GM20431 (cell line): ENCODE measurements at regions not wholly inside any gene's neighbourhood (a gene's known extent, or its start where the extent isn't known, plus 50 kb on each side); places are given as distances from the start of the nearest gene placed in this dataset.

ENCODE experiments used
- in situ Hi-C: fragments of 300-500 bp; cut with MseI, MboI; formaldehyde crosslinking; loops from one replicate; pipeline ENCODE4 v1.15.0; 2020; ENCODE audit warnings: low sequenced_read_pairs; ENCODE audit not compliant: unreplicated experiment

DNA sequence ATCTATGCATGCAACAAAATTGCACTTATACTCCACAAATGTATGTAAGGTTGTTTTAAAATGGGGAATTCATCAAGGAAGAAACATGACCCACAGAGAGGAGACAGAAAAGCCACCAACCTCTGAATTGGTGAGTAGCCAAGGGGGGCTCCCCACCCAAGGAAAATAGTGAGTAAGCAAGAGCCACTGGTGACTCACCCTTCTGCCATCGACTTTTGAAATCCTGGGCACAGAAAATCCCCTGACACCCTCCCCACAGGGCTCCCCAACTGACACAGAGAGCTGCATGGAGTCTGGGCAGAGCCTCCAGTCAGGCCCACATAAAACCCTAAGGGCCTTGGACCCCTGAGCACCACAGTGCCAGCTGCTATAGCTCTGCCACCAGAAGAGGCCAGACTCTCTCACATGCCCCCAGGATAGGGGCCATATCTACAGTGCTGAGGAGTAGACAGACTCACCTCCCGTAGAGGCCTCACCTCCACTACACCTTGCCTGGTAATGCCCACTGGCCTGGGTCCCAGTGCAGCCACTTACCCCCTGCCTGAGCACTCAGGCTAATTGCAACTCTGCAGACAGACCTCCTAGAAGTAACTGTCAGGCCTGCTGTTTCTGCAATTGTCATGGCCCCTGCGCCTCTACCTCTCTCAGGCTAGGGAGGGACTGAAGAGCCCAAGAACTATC, 244.7 kb upstream of the WSB1 start:
- in situ Hi-C loops = no loop called here

DNA sequence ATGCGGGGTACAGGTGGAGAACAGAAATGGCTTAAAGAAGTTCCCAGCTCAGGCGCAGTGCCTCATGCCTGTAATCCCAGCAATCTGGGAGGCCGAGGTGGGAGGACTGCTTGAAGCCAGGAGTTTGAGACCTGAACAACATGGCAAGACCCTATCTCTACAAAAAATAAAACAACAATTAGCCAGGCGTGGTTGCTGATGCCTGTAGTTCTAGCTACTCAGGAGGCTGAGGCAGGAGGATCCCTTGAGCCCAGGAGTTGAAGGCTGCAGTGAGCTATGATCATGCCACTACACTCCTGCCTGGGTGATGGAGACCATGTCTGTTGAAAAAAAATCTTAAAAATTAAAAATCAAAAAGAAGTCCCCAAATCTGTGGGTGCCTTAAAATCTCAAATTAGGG, 228.3 kb upstream of the WSB1 start:
- in situ Hi-C loops = no loop called here

DNA sequence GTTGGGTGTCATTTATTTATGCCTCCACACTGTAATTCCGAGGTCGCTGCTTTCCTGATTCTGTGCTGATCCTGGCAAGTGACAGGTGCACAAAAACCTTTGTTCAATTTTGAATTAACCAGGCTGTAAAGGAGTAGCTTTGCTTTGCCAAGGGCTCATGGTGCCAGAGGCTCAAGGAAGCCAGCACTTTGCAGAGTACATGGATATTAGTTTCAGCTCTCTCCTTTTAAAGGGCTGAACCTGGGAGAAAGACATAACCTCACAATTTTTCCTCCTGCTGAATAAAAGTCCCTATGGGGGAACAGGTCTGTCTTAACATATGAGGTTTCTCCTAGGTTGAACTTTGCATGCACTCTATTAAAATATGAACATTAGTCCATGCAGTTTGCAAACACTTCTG, 227.6 kb upstream of the WSB1 start:
- in situ Hi-C loops = no loop called here

DNA sequence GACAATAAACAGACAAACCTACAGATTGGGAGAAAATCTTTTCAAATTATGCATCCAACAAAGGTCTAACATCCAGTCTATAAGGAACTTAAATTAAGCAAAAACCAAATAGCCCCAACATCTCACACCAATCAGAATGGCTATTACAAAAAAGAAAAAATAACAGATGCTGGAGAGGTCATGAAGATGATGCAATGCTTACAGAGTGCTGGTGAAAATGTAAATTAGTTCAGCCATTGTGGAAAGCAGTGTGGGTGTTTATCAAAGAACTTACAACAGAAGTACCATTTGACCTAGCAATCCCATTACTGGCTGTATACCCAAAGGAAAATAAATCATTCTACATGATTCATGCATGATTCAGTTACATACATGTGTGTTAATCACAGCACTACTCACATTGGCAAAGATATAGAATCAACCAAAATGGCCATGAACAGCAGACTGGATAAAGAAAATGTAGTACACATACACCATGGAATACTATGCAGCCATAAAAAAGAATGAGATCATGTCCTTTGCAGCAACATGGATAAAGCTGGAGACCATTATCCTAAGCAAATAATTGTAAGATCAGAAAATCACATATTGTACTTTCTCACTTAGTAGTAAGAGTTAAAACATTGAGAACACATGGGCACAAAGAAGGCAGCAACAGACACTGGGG, 223.9 kb upstream of the WSB1 start:
- in situ Hi-C loops = no loop called here

DNA sequence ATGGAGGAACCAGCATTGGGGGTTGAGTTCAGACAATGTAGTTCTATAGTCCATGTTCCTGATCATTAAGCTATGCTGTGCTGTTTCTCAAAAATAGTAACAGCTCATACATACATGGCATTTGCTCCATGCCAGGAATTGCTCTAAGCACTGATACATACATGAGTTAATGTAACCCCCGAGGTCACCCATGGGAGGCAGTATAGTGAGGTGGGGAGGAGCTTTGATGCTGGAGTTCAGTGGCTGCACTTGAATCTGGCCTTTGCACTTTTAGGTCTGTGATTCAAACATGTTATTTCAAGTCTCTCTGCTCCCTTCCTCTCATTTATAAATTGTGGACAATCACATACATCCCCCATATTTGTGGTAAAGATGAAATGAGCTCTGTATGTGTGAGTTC, 223.1 kb upstream of the WSB1 start:
- in situ Hi-C loops = no loop called here

DNA sequence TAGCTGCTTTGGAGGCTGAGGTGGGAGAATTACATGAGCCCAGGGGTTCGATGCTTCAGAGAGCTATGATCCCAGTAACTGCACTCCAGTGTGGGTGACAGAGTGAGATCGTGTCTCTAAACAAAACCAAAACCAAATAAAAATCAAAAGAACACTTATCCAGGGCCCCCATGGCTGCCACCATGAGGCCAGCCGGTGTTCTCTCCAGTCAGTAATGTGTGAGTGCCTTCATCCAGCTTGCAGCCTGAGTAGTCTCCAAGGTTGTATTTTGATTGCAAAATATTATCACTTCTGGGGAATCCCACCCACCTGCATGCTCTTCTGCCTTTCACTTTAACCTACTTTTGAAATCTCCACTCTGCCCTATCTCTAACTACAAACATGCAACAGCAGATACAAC, 221.0 kb upstream of the WSB1 start:
- in situ Hi-C loops = no loop called here

DNA sequence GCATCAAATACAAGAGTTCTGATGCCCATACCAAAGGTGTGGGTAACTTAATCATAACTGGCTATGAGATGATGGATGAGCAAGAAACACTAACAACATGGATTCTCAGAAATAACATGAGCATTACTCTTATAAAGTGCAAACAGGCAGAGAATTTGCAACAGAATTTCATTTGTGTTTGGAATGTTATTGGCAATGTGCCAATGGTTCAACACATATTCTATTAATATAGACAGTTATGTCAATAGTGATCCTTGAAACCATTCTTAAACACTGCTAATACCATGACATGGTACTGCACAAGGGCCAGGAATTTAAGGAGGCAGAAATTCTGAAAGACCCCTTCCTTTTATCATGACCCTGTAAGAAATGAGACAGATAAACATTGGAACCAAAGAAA, 217.1 kb upstream of the WSB1 start:
- in situ Hi-C loops = loop anchor here (25.0 kb wide), 1 partner anchor 260 kb away; no protein-coding TSS in a partner anchor

DNA sequence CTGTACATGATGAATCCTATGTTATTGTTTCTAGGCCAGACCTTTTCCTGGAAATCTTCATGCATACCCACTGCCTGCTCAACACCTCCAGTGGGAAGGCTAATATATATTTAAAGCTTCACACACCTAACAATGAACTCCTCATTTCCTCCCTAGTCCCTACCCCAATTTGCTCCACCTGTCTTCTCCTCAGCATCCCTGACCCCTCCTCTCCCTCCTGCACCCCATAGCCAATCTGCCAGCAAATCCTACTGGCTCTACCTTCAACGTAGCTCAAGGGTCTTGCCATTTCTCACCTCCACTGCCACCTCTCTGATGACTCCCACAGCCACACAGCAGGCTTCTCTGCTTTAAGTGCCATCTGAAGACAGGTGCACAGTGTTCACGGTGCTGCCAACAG, 215.6 kb upstream of the WSB1 start:
- in situ Hi-C loops = loop anchor here (25.0 kb wide), 1 partner anchor 259 kb away; no protein-coding TSS in a partner anchor

DNA sequence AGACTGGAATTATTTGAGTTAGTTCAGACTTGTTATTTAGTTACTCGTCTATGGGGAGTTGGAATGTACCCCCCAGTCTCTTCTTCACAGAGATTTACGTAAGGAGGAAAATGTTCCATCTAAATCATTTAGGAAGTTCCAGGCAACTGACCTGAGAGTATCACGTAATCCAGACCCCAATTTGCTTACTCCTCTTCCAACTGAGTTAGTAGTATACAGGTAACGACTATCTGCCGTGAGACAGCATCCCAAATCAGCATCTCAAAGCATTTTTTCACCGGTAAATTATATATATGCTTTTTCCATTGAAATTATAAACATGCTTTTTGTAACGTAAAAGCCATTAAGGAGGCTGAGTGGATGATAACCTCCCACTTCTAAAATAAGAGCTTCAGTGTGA, 214.3 kb upstream of the WSB1 start:
- in situ Hi-C loops = loop anchor here (25.0 kb wide), 1 partner anchor 258 kb away; no protein-coding TSS in a partner anchor

DNA sequence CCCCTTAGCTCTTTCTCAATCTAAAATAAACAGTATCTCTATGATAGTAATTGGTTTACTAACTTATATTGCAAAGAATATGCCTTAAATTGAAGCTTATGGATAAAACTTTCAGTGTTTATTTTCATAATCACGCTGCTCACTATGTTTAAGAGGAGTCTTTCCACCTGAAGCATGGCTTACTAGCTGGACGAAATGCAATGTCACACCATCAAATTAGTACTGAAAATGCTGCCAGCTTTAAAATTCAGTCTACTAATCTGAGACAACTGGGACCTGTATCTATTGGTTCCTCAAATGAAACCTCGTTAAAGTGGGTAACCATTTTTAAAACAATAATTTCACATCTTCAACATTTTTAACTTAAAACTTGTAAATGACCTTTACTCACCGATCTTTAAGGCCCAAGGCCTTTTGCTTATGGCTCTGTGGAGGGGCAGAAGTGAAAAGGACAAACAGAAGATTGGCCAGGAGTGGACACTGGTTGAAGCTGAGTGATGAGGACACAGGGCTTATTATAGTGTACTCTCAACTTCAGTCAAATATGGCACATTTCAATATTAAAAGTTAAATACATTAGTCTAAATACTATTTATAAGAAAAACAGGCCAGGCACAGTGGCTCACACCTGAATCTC, 212.8 kb upstream of the WSB1 start:
- in situ Hi-C loops = loop anchor here (25.0 kb wide), 1 partner anchor 256 kb away; no protein-coding TSS in a partner anchor

DNA sequence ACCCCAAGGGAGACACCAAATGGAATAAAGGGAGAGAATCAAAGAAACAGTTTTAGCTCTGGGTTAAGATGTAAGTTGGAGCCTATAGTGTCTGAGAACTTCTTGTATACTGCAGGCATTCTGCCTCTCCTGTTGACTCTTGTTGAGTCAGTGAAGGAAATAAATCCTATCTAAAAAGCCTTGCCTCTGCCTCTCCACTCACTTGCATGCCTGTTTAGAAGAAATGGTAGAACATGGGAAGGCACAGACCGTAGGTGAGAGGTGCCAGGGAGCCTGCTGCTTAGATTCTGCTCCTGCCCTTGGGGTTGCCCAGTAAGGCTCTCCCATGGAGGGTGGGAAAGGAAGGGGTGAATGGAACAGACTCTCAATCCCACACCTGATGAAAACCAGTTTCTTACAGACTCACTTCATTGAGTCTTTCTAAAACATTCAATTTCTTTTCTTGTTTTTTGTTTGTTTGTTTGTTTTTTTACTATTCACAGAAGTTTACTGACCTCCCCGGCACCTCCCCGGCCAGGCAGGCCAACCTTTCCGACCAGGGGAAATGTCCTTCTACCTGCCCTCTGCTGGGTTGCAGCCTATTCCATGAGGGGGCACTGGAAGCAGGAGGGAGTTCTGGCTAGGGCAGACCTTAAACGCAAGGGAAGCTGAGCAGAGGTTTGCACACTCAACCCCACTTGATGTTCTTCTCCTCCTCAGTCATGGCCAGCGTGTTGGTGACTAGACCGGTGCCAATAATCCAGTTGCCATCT, 211.7 kb upstream of the WSB1 start:
- in situ Hi-C loops = loop anchor here (25.0 kb wide), 1 partner anchor 255 kb away; no protein-coding TSS in a partner anchor

DNA sequence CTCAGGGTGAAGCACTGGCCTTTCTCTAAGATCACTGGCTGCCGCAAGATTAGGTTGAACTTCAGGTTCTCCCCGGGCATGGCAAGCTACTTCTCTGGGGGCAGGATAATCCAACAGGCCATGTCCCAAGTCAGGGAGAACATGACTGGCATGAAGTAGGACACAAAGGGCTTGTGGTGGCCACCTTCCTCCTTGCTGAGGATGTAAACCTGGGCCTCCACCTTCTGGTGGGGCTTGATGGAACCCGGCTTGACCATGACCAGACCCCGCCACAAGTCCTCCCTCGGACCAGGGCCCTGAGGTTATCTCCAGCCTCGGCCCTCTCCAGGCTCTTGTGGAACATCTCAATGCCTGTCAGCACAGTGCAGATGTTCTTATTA, 211.1 kb upstream of the WSB1 start:
- in situ Hi-C loops = loop anchor here (25.0 kb wide), 1 partner anchor 255 kb away; no protein-coding TSS in a partner anchor

DNA sequence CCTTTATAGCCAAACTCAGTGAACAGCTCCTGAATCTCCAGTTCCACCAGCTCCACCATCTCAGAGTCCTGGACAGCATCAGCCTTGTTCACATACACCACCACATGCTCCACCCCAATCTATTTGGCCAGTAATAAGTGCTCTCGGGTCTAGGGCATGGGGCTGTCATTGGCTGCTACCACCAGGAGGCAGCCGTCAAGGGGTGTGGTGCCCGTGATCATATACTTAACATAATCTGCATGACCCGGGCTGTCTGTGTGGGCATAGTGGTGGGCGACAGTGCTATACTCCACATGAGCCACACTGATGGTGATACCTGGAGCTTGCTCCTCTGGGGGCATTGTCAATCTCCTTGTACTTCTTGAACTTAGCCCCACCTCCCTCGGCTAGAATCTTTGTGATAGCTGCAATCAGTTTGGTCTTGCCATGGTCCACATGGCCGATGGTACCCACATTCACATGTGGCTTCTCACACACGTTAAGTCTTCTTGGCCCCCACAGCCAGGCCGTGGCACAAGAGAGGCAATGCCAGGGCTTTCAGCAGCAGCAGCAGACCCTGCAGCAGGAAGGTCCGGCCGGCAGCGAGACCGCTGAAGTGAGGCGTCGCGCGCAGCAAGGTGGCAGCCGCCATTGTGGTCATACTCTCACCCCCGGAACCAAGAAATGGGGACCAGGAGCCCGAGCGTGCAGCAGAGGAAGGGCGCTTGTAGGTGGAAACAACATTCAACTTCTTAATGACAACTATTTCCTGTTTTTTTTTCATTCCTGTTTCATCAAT, 210.3 kb upstream of the WSB1 start:
- in situ Hi-C loops = loop anchor here (25.0 kb wide), 1 partner anchor 254 kb away; no protein-coding TSS in a partner anchor

DNA sequence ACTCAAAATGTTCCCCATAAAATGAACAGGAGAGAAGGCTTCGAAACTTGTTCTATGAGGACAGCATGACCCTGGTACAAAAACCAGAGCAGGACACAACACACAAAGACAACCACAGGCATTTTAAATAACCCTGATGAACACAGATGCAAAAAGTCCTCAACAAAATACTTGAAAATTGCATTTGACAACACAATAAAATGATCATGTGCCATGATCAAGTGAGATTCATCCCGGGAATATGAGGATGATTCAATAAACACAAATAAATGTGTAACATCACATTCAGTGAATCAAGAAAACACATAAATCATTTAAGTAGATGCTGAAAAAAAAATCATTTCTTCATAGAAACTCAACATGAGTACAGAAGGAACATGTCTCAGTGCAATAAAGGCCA, 208.4 kb upstream of the WSB1 start:
- in situ Hi-C loops = loop anchor here (25.0 kb wide), 1 partner anchor 252 kb away; no protein-coding TSS in a partner anchor

DNA sequence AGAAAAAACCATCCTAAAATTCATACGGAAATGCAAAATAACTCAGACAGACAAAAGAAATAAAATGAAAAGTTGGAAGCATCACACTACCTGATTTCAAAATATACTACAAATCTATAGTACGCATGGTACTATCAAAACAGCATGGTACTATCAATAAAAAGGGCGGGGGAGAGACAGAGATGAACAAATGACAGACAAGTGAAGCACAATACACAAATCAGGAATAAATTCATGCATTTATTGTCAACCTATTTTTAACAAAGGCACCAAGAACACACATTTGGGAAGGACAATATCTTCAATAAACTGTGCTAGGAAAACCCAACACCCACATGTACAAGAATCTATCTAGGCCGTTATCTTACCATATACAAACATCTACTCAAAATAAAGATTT, 207.4 kb upstream of the WSB1 start:
- in situ Hi-C loops = loop anchor here (25.0 kb wide), 1 partner anchor 251 kb away; no protein-coding TSS in a partner anchor

DNA sequence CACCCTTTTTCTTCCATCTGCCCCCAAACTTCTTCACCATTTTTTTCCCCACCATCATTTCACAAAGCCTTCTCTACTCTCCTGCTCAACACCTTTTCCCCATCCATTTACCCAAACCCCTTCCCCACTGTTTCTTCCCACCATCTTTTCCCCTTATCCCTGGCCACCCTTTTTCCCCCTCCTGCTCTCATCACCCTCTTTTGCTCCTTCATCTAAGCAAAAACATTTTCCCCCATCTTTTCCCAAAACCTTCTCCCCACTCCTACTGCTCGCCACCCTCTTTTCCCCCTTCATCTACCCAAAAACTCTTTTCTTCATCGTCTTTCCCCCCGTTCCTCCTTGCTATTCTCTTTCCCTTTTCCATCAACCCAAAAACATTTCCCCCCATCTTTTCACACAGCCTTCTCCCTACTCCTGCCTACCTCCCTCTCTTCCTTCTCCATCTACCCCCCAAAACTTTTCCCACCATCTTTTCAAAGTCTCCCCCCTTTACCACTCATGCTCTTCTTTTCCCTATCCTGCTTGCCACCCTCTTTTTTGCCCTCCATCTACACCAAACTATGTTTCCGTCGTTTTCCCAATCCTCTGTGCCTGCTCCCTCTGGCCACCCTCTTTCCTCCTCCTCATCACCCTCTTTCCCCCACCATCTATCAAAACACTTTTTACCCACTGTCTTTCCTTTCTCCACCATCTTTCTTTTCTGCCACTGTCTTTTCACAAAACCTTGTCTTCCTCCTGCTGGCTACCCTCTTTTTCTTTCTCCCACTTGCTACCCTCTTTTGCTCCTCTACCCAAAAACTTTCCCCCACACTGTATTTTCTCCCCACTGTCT, 205.8 kb upstream of the WSB1 start:
- in situ Hi-C loops = loop anchor here (25.0 kb wide), 1 partner anchor 249 kb away; no protein-coding TSS in a partner anchor

DNA sequence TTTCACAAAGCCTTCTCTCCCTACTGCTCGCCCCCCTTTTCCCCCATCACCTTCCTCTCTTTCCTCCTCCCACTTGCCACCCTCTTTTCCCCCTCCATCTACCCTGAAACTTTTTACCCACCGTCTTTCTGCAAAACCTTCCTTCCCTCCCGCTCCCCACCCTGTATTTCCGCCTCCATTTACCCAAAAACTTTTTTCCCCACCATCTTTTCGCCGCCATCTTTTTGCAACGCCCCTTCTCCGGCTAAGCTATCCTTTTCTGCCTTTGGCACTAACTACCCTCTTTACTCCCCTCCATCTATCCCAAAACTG, 205.2 kb upstream of the WSB1 start:
- in situ Hi-C loops = loop anchor here (25.0 kb wide), 1 partner anchor 249 kb away; no protein-coding TSS in a partner anchor

DNA sequence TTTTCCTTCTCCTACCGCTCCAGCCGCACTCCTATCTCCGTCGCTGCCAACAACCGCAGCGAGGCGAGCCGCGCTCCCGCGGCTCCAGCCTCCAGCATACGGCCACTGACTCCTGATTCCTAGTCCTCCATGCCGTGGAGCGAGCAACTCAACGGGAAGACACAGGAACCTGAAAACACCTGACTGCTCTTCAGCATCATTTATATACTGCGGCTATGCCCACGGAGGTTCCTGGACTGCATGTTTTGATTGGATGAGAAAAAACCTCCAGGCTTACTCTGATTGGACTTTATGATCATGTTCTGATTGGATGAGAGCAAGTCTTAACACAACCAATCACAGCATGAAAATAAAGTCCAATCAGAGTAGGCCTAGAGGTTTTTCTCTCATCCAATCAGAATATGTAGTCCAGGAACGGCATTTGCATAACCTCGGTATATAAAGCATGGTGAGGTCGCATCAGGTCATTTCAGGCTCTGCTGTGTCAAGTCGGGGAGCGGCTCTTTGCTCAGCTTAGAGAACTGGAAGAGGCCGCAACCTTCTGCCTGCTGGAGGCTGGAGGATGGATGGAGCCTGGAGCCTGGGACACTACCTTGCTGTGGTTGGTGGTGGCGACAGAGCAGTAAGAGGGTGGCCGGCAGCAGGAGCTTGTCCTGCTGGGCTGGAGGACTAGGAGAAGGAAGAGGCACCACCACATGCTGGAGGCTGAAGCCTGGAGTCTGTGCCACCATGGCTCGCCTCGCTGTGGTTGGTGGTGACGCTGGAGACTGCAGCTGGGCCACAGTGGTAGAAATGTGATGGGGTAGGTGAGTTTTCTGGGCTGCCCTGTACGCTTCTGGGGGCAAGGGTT, 204.6 kb upstream of the WSB1 start:
- in situ Hi-C loops = loop anchor here (25.0 kb wide), 1 partner anchor 248 kb away; no protein-coding TSS in a partner anchor
